Gastrocnemius medialis (tissue), 4 donors: ENCODE measurements at regions not wholly inside any gene's neighbourhood (a gene's known extent, or its start where the extent isn't known, plus 50 kb on each side); places are given as distances from the start of the nearest gene placed in this dataset.

Experiments used
- ATAC-seq, 2 donors: fragments of 150-250 bp; one replicate each; pipeline ENCODE4 v1.9.1; 2016
- DNase-seq, 2 donors: peaks; one replicate each; pipeline ENCODE4 v3.0.0-alpha.2; 2019
- H3K27ac ChIP-seq, 4 donors: fragments of 200-600 bp; sonication (generic); 1 replicate in 1 of 4; 2 replicates in 3 of 4; pipeline ENCODE4 v1.5.1; 2016 to 2018; ENCODE audit warnings: mild to moderate bottlenecking in 2 of 4, moderate library complexity in 1 of 4
- H3K27me3 ChIP-seq, 3 donors: fragments of 200-600 bp; sonication (generic) in 2 of 3; 1 replicate in 1 of 3; 2 replicates in 2 of 3; pipeline versions ENCODE4 v1.5.1 to v1.6.0; 2016 to 2019; ENCODE audit warnings: mild to moderate bottlenecking in 1 of 3, moderate library complexity in 1 of 3
- H3K36me3 ChIP-seq, 2 donors: fragments of 200-600 bp; sonication (generic) in 1 of 2; one replicate each; pipeline ENCODE4 v1.5.1; 2017 to 2018
- H3K4me1 ChIP-seq, 2 donors: fragments of 200-600 bp; sonication (generic) in 1 of 2; one replicate each; pipeline ENCODE4 v1.5.1; 2016 to 2017; ENCODE audit warnings: mild to moderate bottlenecking in 2 of 2
- H3K4me3 ChIP-seq, 4 donors: fragments of 200-600 bp; sonication (generic) in 3 of 4; 1 replicate in 1 of 4; 2 replicates in 3 of 4; pipeline ENCODE4 v1.5.1; 2016 to 2019; ENCODE audit warnings: mild to moderate bottlenecking in 2 of 4
- H3K9me3 ChIP-seq, 3 donors: fragments of 200-600 bp; sonication (generic) in 2 of 3; 1 replicate in 1 of 3; 2 replicates in 2 of 3; pipeline ENCODE4 v1.5.1; 2016 to 2019
- POLR2A ChIP-seq, 2 donors: fragments of 450-650 bp; IDR thresholded peaks; one replicate each; pipeline ENCODE4 v1.6.1; 2017; ENCODE audit warnings: antibody characterized with exemption in 2 of 2, mild to moderate bottlenecking in 2 of 2, moderate library complexity in 2 of 2
- in situ Hi-C, 4 donors: fragments of 200-750 bp; cut with MboI; loops; one replicate each; pipeline versions ENCODE4 v1.15.0 to v1.8.0; 2017; ENCODE audit warnings: low sequenced_read_pairs in 4 of 4
- intact Hi-C: fragments of 100-400 bp; cut with DNase I; formaldehyde crosslinking; loops from one replicate; pipeline ENCODE4 v1.15.1; 2023; ENCODE audit warnings: low total_unique reads
- TF ChIP-seq, protein P1 (sequence below), 5 experiments: fragments of 450-650 bp in 3 of 5; fragments of 200-600 bp in 2 of 5; sonication (generic) in 2 of 5; IDR thresholded peaks in 4 of 5; conservative IDR thresholded peaks in 1 of 5; 1 replicate in 4 of 5; 2 replicates in 1 of 5; pipeline ENCODE4 v1.5.1; 2016 to 2019; ENCODE audit warnings: antibody characterized with exemption in 5 of 5, mild to moderate bottlenecking in 3 of 5, moderate library complexity in 3 of 5

DNA sequence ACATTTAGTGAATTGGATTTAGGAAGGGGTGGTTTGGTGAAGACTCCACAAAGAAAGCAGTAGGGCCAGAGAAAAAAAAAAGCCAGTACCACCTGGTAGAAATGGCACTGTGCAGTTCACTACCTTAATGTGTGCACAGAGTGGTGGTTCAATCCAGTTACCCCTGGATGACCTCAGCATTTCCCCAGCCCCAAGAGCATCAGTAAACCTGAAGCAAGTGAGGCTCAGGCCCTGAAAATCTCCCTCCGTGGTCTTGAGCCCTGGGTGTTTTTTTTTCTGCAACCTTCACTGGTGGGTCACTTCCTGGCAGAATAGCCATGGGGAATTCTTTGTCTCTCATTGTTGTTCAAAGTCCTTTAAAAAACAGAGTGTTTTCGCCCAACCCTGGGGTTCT lies 202.9 kb downstream of the GADD45G start:
- DNase-seq = no peak
- H3K9me3 ChIP-seq = no peaks in the 10 kb centered on the region
- intact Hi-C loops = no loop called here
- H3K27ac ChIP-seq = no peak overlapping the region
- no peaks in the 10 kb centered on the region for H3K27me3 ChIP-seq
- no peaks in the 10 kb centered on the region for H3K36me3 ChIP-seq
- peak in 1 of 2 donors; percentile 11 for ATAC-seq
- no peaks in the 10 kb centered on the region for H3K4me1 ChIP-seq
- no peak overlapping the region for H3K4me3 ChIP-seq
- in situ Hi-C loops = no loop called here
- TF ChIP-seq, protein P1, sequence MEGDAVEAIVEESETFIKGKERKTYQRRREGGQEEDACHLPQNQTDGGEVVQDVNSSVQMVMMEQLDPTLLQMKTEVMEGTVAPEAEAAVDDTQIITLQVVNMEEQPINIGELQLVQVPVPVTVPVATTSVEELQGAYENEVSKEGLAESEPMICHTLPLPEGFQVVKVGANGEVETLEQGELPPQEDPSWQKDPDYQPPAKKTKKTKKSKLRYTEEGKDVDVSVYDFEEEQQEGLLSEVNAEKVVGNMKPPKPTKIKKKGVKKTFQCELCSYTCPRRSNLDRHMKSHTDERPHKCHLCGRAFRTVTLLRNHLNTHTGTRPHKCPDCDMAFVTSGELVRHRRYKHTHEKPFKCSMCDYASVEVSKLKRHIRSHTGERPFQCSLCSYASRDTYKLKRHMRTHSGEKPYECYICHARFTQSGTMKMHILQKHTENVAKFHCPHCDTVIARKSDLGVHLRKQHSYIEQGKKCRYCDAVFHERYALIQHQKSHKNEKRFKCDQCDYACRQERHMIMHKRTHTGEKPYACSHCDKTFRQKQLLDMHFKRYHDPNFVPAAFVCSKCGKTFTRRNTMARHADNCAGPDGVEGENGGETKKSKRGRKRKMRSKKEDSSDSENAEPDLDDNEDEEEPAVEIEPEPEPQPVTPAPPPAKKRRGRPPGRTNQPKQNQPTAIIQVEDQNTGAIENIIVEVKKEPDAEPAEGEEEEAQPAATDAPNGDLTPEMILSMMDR (IDR thresholded peaks at IDR 0.05 in 4 of 5, conservative IDR thresholded peaks at IDR 0.05 in 1 of 5) = no peak
- no peak for TF ChIP-seq POLR2A (IDR thresholded peaks at IDR 0.05)

DNA sequence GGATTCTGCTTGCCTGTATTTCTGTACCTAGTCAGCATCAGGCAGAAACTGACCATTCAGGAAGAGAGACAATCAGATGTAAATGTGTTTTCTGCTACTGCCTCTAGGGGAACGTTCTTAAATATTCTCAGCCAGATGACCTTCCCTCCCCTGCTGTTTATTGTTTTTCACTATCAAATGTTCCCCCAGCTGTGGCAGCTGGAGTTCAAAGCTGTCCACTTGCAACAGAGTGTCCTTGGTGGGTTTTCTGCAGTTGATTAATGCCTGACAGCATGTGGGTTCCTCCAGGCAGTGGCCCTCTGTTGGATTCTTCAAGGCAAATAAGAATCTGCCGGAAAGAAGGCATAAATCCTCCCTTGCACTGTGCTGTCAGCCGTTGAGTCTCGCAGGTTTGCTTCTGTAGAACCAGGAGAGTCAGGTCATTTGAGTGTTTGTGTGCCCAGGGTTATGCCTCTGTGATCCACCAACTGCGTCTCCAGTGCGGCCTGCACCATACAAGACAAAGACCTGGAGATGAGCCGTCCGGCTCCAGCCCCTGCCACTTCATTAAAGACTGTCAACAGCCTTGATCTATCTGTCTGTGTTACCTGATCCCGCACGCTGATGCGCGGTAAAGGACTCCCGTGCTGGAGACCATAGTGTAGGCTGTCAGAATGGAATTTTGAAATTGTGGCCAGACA lies 203.4 kb downstream of the GADD45G start:
- Histone ChIP-seq H3K4me1 (no peaks in the 10 kb centered on the region), H3K4me3 (no peak overlapping the region), H3K36me3 (no peaks in the 10 kb centered on the region), H3K9me3 (no peaks in the 10 kb centered on the region), H3K27ac (no peak overlapping the region), H3K27me3 (no peaks in the 10 kb centered on the region)
- DNase-seq (no peak), ATAC-seq (peak in 1 of 2 donors; percentile 44)
- intact Hi-C loops = no loop called here
- TF ChIP-seq, protein P1 (IDR thresholded peaks at IDR 0.05 in 4 of 5, conservative IDR thresholded peaks at IDR 0.05 in 1 of 5) = no peak
- no peak for TF ChIP-seq POLR2A (IDR thresholded peaks at IDR 0.05)
- in situ Hi-C loops = no loop called here

DNA sequence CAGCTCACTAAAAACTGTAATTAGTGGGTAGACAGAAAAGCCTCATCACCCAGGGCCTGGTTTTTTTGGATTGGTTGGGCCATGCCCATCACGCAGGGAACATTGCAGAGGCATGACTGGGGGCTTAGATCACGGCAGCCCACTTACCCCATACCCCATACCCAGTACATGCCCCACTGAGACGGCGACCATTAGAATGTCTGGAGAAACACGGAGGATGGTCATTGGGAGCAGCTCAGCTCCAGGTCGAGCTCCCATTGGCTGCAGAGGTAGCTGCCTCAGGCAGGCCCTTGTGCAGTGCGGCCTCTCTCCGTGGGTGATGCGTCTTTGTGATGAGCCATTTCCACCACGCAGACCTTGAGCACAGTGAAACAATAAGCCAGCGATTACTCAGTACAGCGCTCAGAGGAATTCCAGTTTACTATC lies 204.0 kb downstream of the GADD45G start:
- DNase-seq = no peak
- ATAC-seq = no peak
- TF ChIP-seq, protein P1 (IDR thresholded peaks at IDR 0.05 in 4 of 5, conservative IDR thresholded peaks at IDR 0.05 in 1 of 5) = no peak
- TF ChIP-seq POLR2A (IDR thresholded peaks at IDR 0.05) = no peak
- no peak overlapping the region for H3K4me3 ChIP-seq
- intact Hi-C loops (no loop called here), in situ Hi-C loops (no loop called here)
- H3K4me1 ChIP-seq = no peaks in the 10 kb centered on the region
- H3K27ac ChIP-seq = no peak overlapping the region
- no peaks in the 10 kb centered on the region for H3K36me3 ChIP-seq
- no peaks in the 10 kb centered on the region for H3K9me3 ChIP-seq
- no peaks in the 10 kb centered on the region for H3K27me3 ChIP-seq

DNA sequence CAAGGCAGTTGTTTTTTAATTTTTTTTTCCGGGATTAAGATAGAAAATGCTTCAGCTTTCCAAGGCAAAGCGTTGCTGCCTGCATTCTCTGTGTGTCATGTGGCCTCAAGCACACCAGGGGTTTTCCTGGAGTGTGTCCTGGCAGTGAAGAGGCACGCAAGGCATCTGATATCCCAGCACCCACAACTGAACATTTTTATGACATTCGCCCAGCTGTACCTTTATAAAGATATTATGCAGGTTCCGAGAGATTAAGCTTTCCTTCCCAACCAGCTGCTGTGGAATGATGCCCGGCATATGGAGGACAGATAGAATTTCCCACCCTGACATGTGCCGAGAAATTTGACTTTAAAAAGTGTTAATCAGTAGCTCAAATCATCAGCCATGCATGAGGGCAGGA lies 205.6 kb downstream of the GADD45G start:
- TF ChIP-seq, protein P1 (IDR thresholded peaks at IDR 0.05 in 4 of 5, conservative IDR thresholded peaks at IDR 0.05 in 1 of 5) = no peak
- TF ChIP-seq POLR2A (IDR thresholded peaks at IDR 0.05) = no peak
- no peak for ATAC-seq
- no peak for DNase-seq
- intact Hi-C loops = no loop called here
- Histone ChIP-seq H3K4me1 (no peaks in the 10 kb centered on the region), H3K27me3 (no peaks in the 10 kb centered on the region), H3K4me3 (no peak overlapping the region), H3K9me3 (no peaks in the 10 kb centered on the region), H3K27ac (no peak overlapping the region), H3K36me3 (no peaks in the 10 kb centered on the region)
- in situ Hi-C loops = no loop called here

DNA sequence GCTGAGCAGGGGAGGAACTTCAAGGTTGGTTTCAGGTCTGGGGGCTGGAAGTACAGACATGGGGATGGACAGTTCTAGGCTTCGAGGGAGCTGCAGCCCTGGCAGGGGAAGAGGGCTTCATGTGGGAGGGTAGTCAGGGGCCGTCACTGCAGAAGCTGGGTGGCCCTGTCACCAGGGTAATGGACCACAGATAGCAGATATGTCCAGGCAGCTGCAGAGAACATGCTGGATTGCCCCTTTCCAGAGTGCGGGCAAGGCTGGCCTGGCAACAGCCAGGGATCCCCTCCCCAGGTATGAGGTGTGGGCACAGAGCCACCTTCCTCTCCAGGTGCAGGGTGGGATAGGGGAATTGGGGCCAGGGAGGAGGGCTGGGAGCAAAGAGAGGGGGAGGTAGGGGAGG lies 206.5 kb downstream of the GADD45G start:
- Histone ChIP-seq H3K4me3 (no peak overlapping the region), H3K36me3 (no peaks in the 10 kb centered on the region), H3K9me3 (no peaks in the 10 kb centered on the region), H3K4me1 (no peaks in the 10 kb centered on the region), H3K27me3 (no peaks in the 10 kb centered on the region), H3K27ac (no peak overlapping the region)
- intact Hi-C loops (no loop called here), in situ Hi-C loops (no loop called here)
- no peak for TF ChIP-seq POLR2A (IDR thresholded peaks at IDR 0.05)
- TF ChIP-seq, protein P1 (IDR thresholded peaks at IDR 0.05 in 4 of 5, conservative IDR thresholded peaks at IDR 0.05 in 1 of 5) = no peak
- ATAC-seq (no peak), DNase-seq (no peak)
